Upper lobe of right lung (tissue), 1 donor: ENCODE measurements at regions not wholly inside any gene's neighbourhood (a gene's known extent, or its start where the extent isn't known, plus 50 kb on each side); places are given as distances from the start of the nearest gene placed in this dataset.

ENCODE experiments used
- ATAC-seq: fragments of 200-7000 bp; cut with Tn5 transposase; one replicate; pipeline ENCODE4 v1.9.1; 2020; ENCODE audit warnings: mild to moderate bottlenecking, moderate library complexity
- DNase-seq: peaks from one replicate; pipeline ENCODE4 v3.0.0-alpha.2; 2020
- H3K27ac ChIP-seq: fragments of 200-600 bp; one replicate; pipeline ENCODE4 v1.8.0; 2022
- H3K27me3 ChIP-seq: fragments of 200-600 bp; one replicate; pipeline ENCODE4 v1.8.0; 2022; ENCODE audit warnings: mild to moderate bottlenecking
- H3K36me3 ChIP-seq: fragments of 200-600 bp; one replicate; pipeline ENCODE4 v1.8.0; 2022
- H3K4me1 ChIP-seq: fragments of 200-600 bp; one replicate; pipeline ENCODE4 v1.8.0; 2022
- H3K4me3 ChIP-seq: fragments of 200-600 bp; one replicate; pipeline ENCODE4 v1.8.0; 2022; ENCODE audit warnings: mild to moderate bottlenecking
- H3K9me3 ChIP-seq: fragments of 200-600 bp; one replicate; pipeline ENCODE4 v1.8.0; 2022
- intact Hi-C: fragments of 100-400 bp; cut with DNase I; formaldehyde crosslinking; loops from one replicate; pipeline ENCODE4 v1.11.0; 2022
- TF ChIP-seq, protein P1 (sequence below): fragments of 200-600 bp; IDR thresholded peaks from one replicate; pipeline ENCODE4 v1.8.0; 2022; ENCODE audit warnings: antibody characterized with exemption
- donor health status: DM: no; HTN: yes; CAD: no; lungs with severe emphysema.

GRCh38 chr4:26075583-26075982 is 161.6 kb downstream of the SMIM20 start:
- Histone ChIP-seq H3K27me3 (no peaks in the 10 kb centered on the region), H3K36me3 (no peaks in the 10 kb centered on the region), H3K9me3 (no peaks in the 10 kb centered on the region), H3K27ac (peak overlapping the region; percentile 64), H3K4me1 (peaks cover 7% of the 10 kb centered on the region), H3K4me3 (no peak overlapping the region)
- TF ChIP-seq, protein P1, sequence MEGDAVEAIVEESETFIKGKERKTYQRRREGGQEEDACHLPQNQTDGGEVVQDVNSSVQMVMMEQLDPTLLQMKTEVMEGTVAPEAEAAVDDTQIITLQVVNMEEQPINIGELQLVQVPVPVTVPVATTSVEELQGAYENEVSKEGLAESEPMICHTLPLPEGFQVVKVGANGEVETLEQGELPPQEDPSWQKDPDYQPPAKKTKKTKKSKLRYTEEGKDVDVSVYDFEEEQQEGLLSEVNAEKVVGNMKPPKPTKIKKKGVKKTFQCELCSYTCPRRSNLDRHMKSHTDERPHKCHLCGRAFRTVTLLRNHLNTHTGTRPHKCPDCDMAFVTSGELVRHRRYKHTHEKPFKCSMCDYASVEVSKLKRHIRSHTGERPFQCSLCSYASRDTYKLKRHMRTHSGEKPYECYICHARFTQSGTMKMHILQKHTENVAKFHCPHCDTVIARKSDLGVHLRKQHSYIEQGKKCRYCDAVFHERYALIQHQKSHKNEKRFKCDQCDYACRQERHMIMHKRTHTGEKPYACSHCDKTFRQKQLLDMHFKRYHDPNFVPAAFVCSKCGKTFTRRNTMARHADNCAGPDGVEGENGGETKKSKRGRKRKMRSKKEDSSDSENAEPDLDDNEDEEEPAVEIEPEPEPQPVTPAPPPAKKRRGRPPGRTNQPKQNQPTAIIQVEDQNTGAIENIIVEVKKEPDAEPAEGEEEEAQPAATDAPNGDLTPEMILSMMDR = no peak
- ATAC-seq (peak; percentile 5), DNase-seq (no peak)
- intact Hi-C loops = no loop called here

DNA sequence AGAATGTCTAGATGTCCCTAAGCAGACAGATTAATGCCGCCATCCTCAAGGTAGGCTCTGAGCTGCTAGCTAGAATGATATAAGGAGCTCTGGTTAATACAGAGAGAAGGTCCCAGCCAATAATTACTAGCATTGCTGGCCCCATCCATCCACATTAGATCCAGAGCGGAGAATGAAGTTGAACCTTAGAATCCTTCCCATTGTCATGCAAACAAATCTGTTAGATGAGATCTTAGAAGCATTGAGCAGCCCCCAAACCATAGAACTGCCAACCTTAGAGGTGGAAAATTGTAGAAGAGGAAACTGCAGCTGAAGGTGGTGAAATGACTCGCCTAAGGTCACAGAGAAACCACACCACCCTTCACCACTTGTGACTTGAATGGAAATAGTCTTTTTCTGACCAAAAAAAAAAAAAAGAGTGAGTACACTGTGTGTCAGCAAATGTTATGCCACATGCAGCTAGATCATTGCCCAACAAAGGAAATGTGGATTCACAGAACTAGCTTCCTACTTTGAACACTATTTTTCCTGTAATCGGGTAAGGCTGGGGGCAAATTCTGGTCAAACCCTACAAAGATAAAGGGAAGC is 162.1 kb downstream of the SMIM20 start:
- Histone ChIP-seq H3K27me3 (no peaks in the 10 kb centered on the region), H3K4me1 (peaks cover 7% of the 10 kb centered on the region), H3K27ac (peak overlapping the region; percentile 64), H3K4me3 (no peak overlapping the region), H3K36me3 (no peaks in the 10 kb centered on the region), H3K9me3 (no peaks in the 10 kb centered on the region)
- intact Hi-C loops = no loop called here
- TF ChIP-seq, protein P1 = no peak
- peak; percentile 79 for ATAC-seq
- DNase-seq = no peak

GRCh38 chr4:26076896-26077295 is 162.9 kb downstream of the SMIM20 start:
- TF ChIP-seq, protein P1 = no peak
- no peak for DNase-seq
- H3K27ac ChIP-seq = peak overlapping the region; percentile 37
- no peaks in the 10 kb centered on the region for H3K27me3 ChIP-seq
- H3K9me3 ChIP-seq = no peaks in the 10 kb centered on the region
- no peak overlapping the region for H3K4me3 ChIP-seq
- ATAC-seq = no peak
- intact Hi-C loops = no loop called here
- H3K36me3 ChIP-seq = no peaks in the 10 kb centered on the region
- peaks cover 7% of the 10 kb centered on the region for H3K4me1 ChIP-seq

- no peaks in the 10 kb centered on the region for H3K9me3 ChIP-seq
- intact Hi-C loops = no loop called here
- H3K27me3 ChIP-seq = no peaks in the 10 kb centered on the region
- ATAC-seq = no peak
- no peak for DNase-seq
- no peak overlapping the region for H3K4me3 ChIP-seq
- no peak overlapping the region for H3K27ac ChIP-seq
- peaks cover 14% of the 10 kb centered on the region for H3K4me1 ChIP-seq
- TF ChIP-seq, protein P1 = no peak
- no peaks in the 10 kb centered on the region for H3K36me3 ChIP-seq
Measured at GRCh38 chr4:26077756-26078155, 163.7 kb downstream of the SMIM20 start.

GRCh38 chr4:26080870-26081628 is 167.0 kb downstream of the SMIM20 start:
- ATAC-seq = no peak
- no peak for DNase-seq
- Histone ChIP-seq H3K9me3 (no peaks in the 10 kb centered on the region), H3K27ac (no peak overlapping the region), H3K4me3 (no peak overlapping the region), H3K36me3 (no peaks in the 10 kb centered on the region), H3K27me3 (no peaks in the 10 kb centered on the region), H3K4me1 (peaks cover 11% of the 10 kb centered on the region)
- intact Hi-C loops = no loop called here
- TF ChIP-seq, protein P1 = no peak
